ENCODE measurements at regions not wholly inside any gene's neighbourhood (a gene's known extent, or its start where the extent isn't known, plus 50 kb on each side); places are given as distances from the start of the nearest gene placed in this dataset.

- TF ChIP-seq CTCF (IDR thresholded peaks at IDR 0.05 in 4 of 5, conservative IDR thresholded peaks at IDR 0.05 in 1 of 5) = no peak
- no peak for TF ChIP-seq POLR2A (IDR thresholded peaks at IDR 0.05)
These were observed 120.7 kb upstream of the SPATA31C2 start for GRCh38 chr9:88259001-88259400.

Data from gastrocnemius medialis (tissue), 4 donors.